ENCODE measurements at regions not wholly inside any gene's neighbourhood (a gene's known extent, or its start where the extent isn't known, plus 50 kb on each side); places are given as distances from the start of the nearest gene placed in this dataset.

- no peak overlapping the region for H3K4me3 ChIP-seq (ENCODE audit: low read length)
- H3K9me3 ChIP-seq (ENCODE audit: control insufficient read depth, insufficient read depth, low read length), result no peaks in the 10 kb centered on the region
- peaks cover 10% of the 10 kb centered on the region; the same call in 1 of the 2 replicates for H3K4me1 ChIP-seq (ENCODE audit: control insufficient read depth, insufficient read depth, low read length)
- whole genome bisulfite sequencing (ENCODE audit: insufficient coverage, insufficient read length), result no CpG with 5 or more reads among the region's 5 CpGs
- H3K27ac ChIP-seq (ENCODE audit: low read length), result no peak overlapping the region
- H3K27me3 ChIP-seq (ENCODE audit: control insufficient read depth, insufficient read depth, low read length), result no peaks in the 10 kb centered on the region
- H3K36me3 ChIP-seq (ENCODE audit: control insufficient read depth, insufficient read depth, low read length), result no peaks in the 10 kb centered on the region
- no peak for DNase-seq (ENCODE audit: low read depth, low spot score)
Measured at GRCh38 chr6:44659726-44660125, 272.2 kb downstream of the CDC5L start.

- peaks cover 14% of the 10 kb centered on the region for H3K4me1 ChIP-seq (ENCODE audit: control insufficient read depth, insufficient read depth, low read length)
- H3K27ac ChIP-seq (ENCODE audit: low read length), result no peak overlapping the region
- WGBS (ENCODE audit: insufficient coverage, insufficient read length), result no CpG with 5 or more reads among the region's 9 CpGs
- no peaks in the 10 kb centered on the region for H3K9me3 ChIP-seq (ENCODE audit: control insufficient read depth, insufficient read depth, low read length)
- H3K36me3 ChIP-seq (ENCODE audit: control insufficient read depth, insufficient read depth, low read length), result no peaks in the 10 kb centered on the region
- DNase-seq (ENCODE audit: low read depth, low spot score), result no peak
- no peaks in the 10 kb centered on the region for H3K27me3 ChIP-seq (ENCODE audit: control insufficient read depth, insufficient read depth, low read length)
- no peak overlapping the region for H3K4me3 ChIP-seq (ENCODE audit: low read length)
Measured at GRCh38 chr6:44660561-44661220, 273.2 kb downstream of the CDC5L start.

- H3K36me3 ChIP-seq (ENCODE audit: control insufficient read depth, insufficient read depth, low read length), result no peaks in the 10 kb centered on the region
- H3K4me3 ChIP-seq (ENCODE audit: low read length), result no peak overlapping the region
- H3K4me1 ChIP-seq (ENCODE audit: control insufficient read depth, insufficient read depth, low read length), result peaks cover 16% of the 10 kb centered on the region
- no CpG with 5 or more reads among the region's 7 CpGs for WGBS (ENCODE audit: insufficient coverage, insufficient read length)
- DNase-seq (ENCODE audit: low read depth, low spot score), result no peak
- H3K27ac ChIP-seq (ENCODE audit: low read length), result no peak overlapping the region
- H3K27me3 ChIP-seq (ENCODE audit: control insufficient read depth, insufficient read depth, low read length), result no peaks in the 10 kb centered on the region
- H3K9me3 ChIP-seq (ENCODE audit: control insufficient read depth, insufficient read depth, low read length), result no peaks in the 10 kb centered on the region
Measured at GRCh38 chr6:44661221-44662008, 273.9 kb downstream of the CDC5L start.

GRCh38 chr6:44662461-44663121, 275.1 kb downstream of the CDC5L start:
- H3K9me3 ChIP-seq (ENCODE audit: control insufficient read depth, insufficient read depth, low read length), result no peaks in the 10 kb centered on the region

GRCh38 chr6:44663860-44664634, 276.5 kb downstream of the CDC5L start:
- H3K4me1 ChIP-seq (ENCODE audit: control insufficient read depth, insufficient read depth, low read length), result peaks cover 23% of the 10 kb centered on the region
- no CpG with 5 or more reads among the region's 10 CpGs for WGBS (ENCODE audit: insufficient coverage, insufficient read length)

More at GRCh38 chr6:44662461-44663121, 275.1 kb downstream of the CDC5L start:
- H3K4me1 ChIP-seq (ENCODE audit: control insufficient read depth, insufficient read depth, low read length), result peaks cover 18% of the 10 kb centered on the region
- DNase-seq (ENCODE audit: low read depth, low spot score), result peak; percentile 83
- H3K36me3 ChIP-seq (ENCODE audit: control insufficient read depth, insufficient read depth, low read length), result no peaks in the 10 kb centered on the region
- no peak overlapping the region for H3K27ac ChIP-seq (ENCODE audit: low read length)
- H3K4me3 ChIP-seq (ENCODE audit: low read length), result no peak overlapping the region
- H3K27me3 ChIP-seq (ENCODE audit: control insufficient read depth, insufficient read depth, low read length), result no peaks in the 10 kb centered on the region
- no CpG with 5 or more reads among the region's 13 CpGs for WGBS (ENCODE audit: insufficient coverage, insufficient read length)

GRCh38 chr6:44664716-44665115, 277.2 kb downstream of the CDC5L start:
- Histone ChIP-seq H3K4me3 (ENCODE audit: low read length) (no peak overlapping the region), H3K36me3 (ENCODE audit: control insufficient read depth, insufficient read depth, low read length) (no peaks in the 10 kb centered on the region), H3K27ac (ENCODE audit: low read length) (no peak overlapping the region), H3K9me3 (ENCODE audit: control insufficient read depth, insufficient read depth, low read length) (no peaks in the 10 kb centered on the region), H3K27me3 (ENCODE audit: control insufficient read depth, insufficient read depth, low read length) (no peaks in the 10 kb centered on the region), H3K4me1 (ENCODE audit: control insufficient read depth, insufficient read depth, low read length) (peaks cover 23% of the 10 kb centered on the region)
- no peak for DNase-seq (ENCODE audit: low read depth, low spot score)
- no CpG with 5 or more reads among the region's 4 CpGs for WGBS (ENCODE audit: insufficient coverage, insufficient read length)

More at GRCh38 chr6:44663860-44664634, 276.5 kb downstream of the CDC5L start:
- DNase-seq (ENCODE audit: low read depth, low spot score), result no peak
- no peaks in the 10 kb centered on the region for H3K27me3 ChIP-seq (ENCODE audit: control insufficient read depth, insufficient read depth, low read length)
- H3K4me3 ChIP-seq (ENCODE audit: low read length), result no peak overlapping the region
- no peaks in the 10 kb centered on the region for H3K36me3 ChIP-seq (ENCODE audit: control insufficient read depth, insufficient read depth, low read length)
- H3K9me3 ChIP-seq (ENCODE audit: control insufficient read depth, insufficient read depth, low read length), result no peaks in the 10 kb centered on the region
- no peak overlapping the region for H3K27ac ChIP-seq (ENCODE audit: low read length)

GRCh38 chr6:44665143-44665542, 277.6 kb downstream of the CDC5L start:
- H3K4me3 ChIP-seq (ENCODE audit: low read length), result no peak overlapping the region
- DNase-seq (ENCODE audit: low read depth, low spot score), result no peak
- no peaks in the 10 kb centered on the region for H3K9me3 ChIP-seq (ENCODE audit: control insufficient read depth, insufficient read depth, low read length)
- no peak overlapping the region for H3K27ac ChIP-seq (ENCODE audit: low read length)
- no CpG with 5 or more reads among the region's 3 CpGs for WGBS (ENCODE audit: insufficient coverage, insufficient read length)
- H3K36me3 ChIP-seq (ENCODE audit: control insufficient read depth, insufficient read depth, low read length), result no peaks in the 10 kb centered on the region
- peaks cover 23% of the 10 kb centered on the region for H3K4me1 ChIP-seq (ENCODE audit: control insufficient read depth, insufficient read depth, low read length)
- no peaks in the 10 kb centered on the region for H3K27me3 ChIP-seq (ENCODE audit: control insufficient read depth, insufficient read depth, low read length)

- H3K27me3 ChIP-seq (ENCODE audit: control insufficient read depth, insufficient read depth, low read length), result no peaks in the 10 kb centered on the region
- H3K27ac ChIP-seq (ENCODE audit: low read length), result no peak overlapping the region
- no CpG with 5 or more reads among the region's 9 CpGs for WGBS (ENCODE audit: insufficient coverage, insufficient read length)
- no peaks in the 10 kb centered on the region for H3K36me3 ChIP-seq (ENCODE audit: control insufficient read depth, insufficient read depth, low read length)
- no peak overlapping the region for H3K4me3 ChIP-seq (ENCODE audit: low read length)
- H3K9me3 ChIP-seq (ENCODE audit: control insufficient read depth, insufficient read depth, low read length), result no peaks in the 10 kb centered on the region
- peaks cover 23% of the 10 kb centered on the region for H3K4me1 ChIP-seq (ENCODE audit: control insufficient read depth, insufficient read depth, low read length)
- DNase-seq (ENCODE audit: low read depth, low spot score), result no peak
Measured at GRCh38 chr6:44665683-44666082, 278.2 kb downstream of the CDC5L start.

GRCh38 chr6:44666324-44666723, 278.8 kb downstream of the CDC5L start:
- Histone ChIP-seq H3K27ac (ENCODE audit: low read length) (no peak overlapping the region), H3K4me3 (ENCODE audit: low read length) (no peak overlapping the region), H3K9me3 (ENCODE audit: control insufficient read depth, insufficient read depth, low read length) (no peaks in the 10 kb centered on the region), H3K4me1 (ENCODE audit: control insufficient read depth, insufficient read depth, low read length) (peaks cover 20% of the 10 kb centered on the region), H3K27me3 (ENCODE audit: control insufficient read depth, insufficient read depth, low read length) (no peaks in the 10 kb centered on the region), H3K36me3 (ENCODE audit: control insufficient read depth, insufficient read depth, low read length) (no peaks in the 10 kb centered on the region)
- no peak for DNase-seq (ENCODE audit: low read depth, low spot score)
- WGBS (ENCODE audit: insufficient coverage, insufficient read length), result no CpG with 5 or more reads among the region's 3 CpGs

- H3K4me3 ChIP-seq (ENCODE audit: low read length), result no peak overlapping the region
- no peaks in the 10 kb centered on the region for H3K9me3 ChIP-seq (ENCODE audit: control insufficient read depth, insufficient read depth, low read length)
- no CpG with 5 or more reads among the region's 3 CpGs for WGBS (ENCODE audit: insufficient coverage, insufficient read length)
- H3K36me3 ChIP-seq (ENCODE audit: control insufficient read depth, insufficient read depth, low read length), result no peaks in the 10 kb centered on the region
- H3K4me1 ChIP-seq (ENCODE audit: control insufficient read depth, insufficient read depth, low read length), result peaks cover 20% of the 10 kb centered on the region
- no peak overlapping the region for H3K27ac ChIP-seq (ENCODE audit: low read length)
- H3K27me3 ChIP-seq (ENCODE audit: control insufficient read depth, insufficient read depth, low read length), result no peaks in the 10 kb centered on the region
- no peak for DNase-seq (ENCODE audit: low read depth, low spot score)
Measured at GRCh38 chr6:44667226-44667625, 279.7 kb downstream of the CDC5L start.

Data from iPS DF 6.9 (cell line).